GM19023 (cell line): ENCODE measurements at regions not wholly inside any gene's neighbourhood (a gene's known extent, or its start where the extent isn't known, plus 50 kb on each side); places are given as distances from the start of the nearest gene placed in this dataset.

Source experiments
- ATAC-seq: cut with Tn5 transposase; IDR thresholded peaks from one replicate; pipeline ENCODE4 v1.9.1; 2021; ENCODE audit warnings: mild to moderate bottlenecking, moderate library complexity; ENCODE audit not compliant: unreplicated experiment

- no peak for ATAC-seq
Measured at GRCh38 chr2:56099963-56100362, 83.8 kb upstream of the CCDC85A start.

DNA sequence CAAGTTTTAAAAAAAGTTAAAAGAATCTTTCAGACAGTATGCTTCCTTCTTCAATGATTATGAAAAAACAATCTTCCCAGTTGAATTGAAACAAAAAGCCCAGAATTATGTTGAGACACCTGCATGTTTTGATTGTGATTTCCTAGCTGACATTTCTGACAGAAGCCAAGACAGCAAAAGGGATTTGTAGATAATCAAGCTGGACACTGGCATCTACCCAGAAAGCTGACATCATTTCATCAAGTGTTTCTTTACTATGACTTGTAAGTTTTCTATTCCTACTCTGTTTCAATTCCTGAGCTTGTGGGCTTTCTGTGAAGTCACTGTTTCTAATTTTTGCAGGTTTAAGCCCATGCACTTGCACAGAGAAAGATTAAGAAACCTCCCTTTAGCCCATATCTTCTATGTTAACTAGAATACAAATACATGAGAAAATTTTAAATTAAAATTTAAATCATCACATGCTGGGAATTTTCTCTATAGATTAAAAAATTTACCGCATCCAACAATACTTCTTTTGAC lies 82.9 kb upstream of the CCDC85A start:
- ATAC-seq, result no peak

DNA sequence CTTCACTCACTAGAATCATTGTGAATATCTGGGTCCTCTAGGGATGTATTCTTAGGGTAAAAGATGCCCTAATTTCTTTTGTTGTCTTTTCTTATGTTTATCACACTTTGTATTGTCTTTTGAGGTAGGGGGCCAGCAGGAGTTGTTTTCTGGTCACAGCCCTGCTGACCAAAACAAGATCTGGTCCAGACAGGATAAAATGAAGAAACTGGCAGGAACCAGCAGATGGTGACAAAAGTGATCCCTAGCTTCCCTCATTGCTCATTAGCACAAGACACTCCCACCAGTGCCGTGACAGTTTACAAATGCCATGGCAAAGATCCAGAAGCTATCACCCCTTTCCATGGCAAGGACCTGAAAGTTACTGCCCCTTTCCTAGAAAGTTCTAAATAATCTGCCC lies 81.7 kb upstream of the CCDC85A start:
- ATAC-seq, result no peak

DNA sequence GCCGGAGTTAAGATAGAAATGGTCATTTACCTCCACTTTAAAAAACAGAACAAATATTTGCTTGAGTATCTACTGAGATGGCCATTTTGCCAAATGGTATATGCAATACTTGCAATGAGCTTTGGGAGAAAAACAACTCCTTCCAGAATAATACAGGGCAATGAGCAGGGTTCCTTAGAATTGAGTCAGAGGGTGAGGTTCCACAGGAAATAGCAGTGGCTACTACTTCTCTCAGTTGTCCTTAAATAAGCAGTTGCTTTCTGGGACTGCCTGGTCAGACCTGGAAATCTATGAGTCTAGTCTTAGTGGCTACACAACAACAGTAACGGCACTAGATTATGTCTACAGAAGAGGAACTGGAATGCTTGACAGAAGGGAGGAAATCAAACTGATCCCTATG lies 80.9 kb upstream of the CCDC85A start:
- ATAC-seq, result no peak

GRCh38 chr2:56104962-56105361 lies 78.8 kb upstream of the CCDC85A start:
- ATAC-seq, result no peak

GRCh38 chr2:56107502-56108220 lies 76.1 kb upstream of the CCDC85A start:
- ATAC-seq, result no peak

GRCh38 chr2:56108806-56109205 lies 75.0 kb upstream of the CCDC85A start:
- no peak for ATAC-seq

- no peak for ATAC-seq
Measured at GRCh38 chr2:56109994-56110393, 73.8 kb upstream of the CCDC85A start.

- ATAC-seq, result no peak
Measured at GRCh38 chr2:56113382-56113975, 70.3 kb upstream of the CCDC85A start.

DNA sequence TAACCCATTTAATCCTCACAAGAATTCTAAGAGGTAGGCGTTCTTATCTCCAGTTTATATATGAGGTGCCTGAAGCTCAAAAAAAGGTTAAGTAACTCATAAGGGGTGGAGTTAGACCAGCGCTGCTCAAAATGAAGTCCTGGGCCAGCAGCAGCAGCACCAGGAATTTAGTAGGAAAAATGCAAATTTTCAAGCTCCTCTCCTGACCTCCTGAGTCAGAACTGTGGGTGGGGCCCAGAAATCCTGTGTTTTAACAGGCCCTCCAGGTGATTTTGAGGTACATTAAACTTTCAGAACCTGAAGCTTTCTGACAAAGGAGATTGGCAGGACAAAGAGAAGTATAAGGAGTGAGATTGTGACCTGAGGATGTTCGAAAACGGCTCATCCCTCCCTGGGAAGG lies 66.0 kb upstream of the CCDC85A start:
- no peak for ATAC-seq

DNA sequence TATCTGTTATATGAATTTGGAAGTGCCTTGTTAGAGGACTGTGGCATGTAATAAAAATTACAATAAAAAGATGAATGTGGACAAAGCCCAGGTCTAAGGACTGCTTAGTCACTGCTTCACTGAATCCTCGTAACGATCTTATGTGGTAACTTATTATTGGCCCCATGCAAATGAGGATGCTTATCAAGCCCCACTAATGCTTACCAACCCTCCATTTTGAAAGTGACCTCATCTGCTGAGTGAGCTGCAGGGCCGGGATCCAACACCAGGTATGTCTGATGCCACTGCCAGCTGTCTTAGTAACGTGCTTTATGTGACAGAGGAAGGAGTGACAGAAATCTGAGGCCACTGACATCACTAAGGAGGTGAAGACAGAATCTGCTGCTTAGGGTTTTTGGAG lies 65.3 kb upstream of the CCDC85A start:
- ATAC-seq, result no peak

DNA sequence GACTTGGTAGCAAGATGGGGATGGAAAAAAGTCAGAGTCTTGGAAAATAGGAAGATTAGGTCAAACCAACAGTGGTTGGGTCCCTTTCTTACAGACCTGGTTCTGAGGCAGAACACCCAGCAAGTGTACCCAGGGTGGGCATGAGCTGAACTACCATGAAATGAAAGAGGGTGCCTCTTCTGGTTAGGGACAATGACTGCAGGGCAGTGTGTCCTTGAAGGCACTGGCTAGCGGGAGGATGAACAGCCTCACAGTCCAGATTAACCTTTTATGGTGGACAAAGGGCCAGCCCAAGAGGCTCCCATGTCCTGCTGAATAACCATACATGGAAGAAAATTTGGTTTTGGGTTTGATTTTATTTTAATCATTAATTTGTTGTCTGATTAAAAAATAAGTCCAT lies 61.8 kb upstream of the CCDC85A start:
- ATAC-seq, result no peak

- no peak for ATAC-seq
Measured at GRCh38 chr2:56123538-56123937, 60.3 kb upstream of the CCDC85A start.

GRCh38 chr2:56127010-56127409 lies 56.8 kb upstream of the CCDC85A start:
- ATAC-seq, result no peak

DNA sequence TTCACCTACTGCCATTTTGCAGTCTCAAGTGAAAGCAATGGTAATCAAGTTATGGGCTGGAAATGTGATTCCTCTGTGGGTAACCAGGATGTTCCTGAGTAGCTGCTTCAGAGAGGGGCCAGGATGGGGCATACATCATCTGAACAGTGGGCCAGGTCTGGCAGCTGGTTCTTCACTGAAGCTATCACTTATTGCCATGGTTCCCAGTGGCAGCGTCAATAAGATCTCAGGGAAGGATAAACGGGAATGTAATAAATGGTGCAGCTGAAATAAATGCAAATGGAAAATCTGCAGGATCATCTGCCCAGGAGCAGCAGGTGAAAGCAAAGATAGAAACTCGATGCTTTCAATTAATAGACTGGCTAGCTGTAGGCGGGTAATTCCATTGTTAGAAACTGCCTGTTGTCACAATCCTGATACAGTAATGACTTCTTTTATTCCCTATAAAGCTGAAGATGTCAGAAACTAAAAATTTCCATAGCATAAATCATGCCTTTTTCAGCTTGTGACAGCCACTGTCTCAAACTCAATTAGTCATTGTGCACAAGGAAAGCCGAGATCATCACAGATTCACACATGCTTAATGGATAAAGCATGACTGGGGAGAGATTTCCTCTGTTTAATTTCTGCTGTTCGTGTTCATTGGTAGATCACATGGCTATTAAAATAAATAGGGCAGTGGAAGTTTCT lies 56.2 kb upstream of the CCDC85A start:
- no peak for ATAC-seq

- no peak for ATAC-seq
Measured at GRCh38 chr2:56128235-56128634, 55.6 kb upstream of the CCDC85A start.

DNA sequence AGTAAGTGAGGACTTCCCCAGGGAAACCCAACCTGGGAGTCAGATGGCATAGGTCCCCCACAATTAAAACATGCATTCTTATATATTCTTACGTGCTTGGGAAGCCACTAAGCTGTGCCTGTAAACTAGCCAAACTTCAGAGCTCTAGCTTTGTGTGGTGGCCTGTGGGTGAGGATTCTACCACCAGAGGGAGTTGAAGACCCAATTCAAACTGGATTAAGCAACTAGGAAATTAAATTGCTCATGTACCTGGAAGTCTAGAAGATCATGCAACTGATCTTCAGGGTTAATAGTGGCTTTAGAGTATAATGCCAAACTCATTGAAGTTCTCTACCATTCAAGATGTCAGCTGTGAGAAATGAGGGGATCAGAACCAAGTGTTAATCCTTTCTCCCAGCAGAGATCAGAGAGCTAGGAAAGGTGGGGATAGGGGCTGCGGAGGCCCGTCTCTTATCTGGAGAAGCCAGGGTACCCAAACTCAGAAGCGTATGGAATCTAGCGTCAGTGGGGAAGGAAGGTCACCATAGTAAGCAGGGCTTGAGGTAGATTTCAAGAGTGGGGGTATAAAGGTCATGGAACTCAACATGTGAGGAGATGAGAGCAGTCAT lies 53.2 kb upstream of the CCDC85A start:
- no peak for ATAC-seq

GRCh38 chr2:56132138-56132537 lies 51.7 kb upstream of the CCDC85A start:
- ATAC-seq, result no peak

GRCh38 chr2:56133441-56133840 lies 50.3 kb upstream of the CCDC85A start:
- no peak for ATAC-seq

DNA sequence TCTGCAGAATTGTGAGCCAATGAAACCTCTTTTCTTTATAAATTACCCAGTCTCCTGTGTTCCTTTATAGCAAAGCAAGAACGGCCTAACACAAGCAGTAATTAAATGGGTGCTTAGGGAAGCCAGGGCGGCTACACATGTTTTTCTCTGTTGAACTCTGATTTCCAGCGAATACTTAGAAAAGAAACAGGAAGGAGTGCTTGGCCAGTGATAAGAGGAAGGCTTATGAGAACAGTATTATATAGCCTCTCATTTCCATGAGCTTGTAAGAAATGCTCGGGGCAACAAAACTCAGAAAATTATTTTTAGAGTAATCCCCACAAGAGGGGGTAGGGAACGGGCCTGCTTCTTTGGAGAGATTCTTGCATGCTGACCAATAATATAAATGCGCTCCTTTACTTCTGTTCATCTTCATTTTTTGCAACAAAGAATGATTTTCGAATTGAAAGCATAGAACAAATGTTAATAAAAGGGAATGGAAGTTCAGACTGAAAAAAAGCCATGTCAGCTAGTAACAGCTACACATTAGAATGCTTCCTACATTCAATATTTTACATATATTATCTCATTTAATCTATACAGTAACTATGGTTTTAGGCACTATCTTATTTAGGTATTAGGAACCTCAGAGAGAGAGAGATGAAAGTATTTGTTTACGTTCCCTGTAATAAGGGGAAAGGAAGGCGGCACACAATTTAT lies 49.7 kb upstream of the CCDC85A start:
- no peak for ATAC-seq
